ENCODE measurements at regions not wholly inside any gene's neighbourhood (a gene's known extent, or its start where the extent isn't known, plus 50 kb on each side); places are given as distances from the start of the nearest gene placed in this dataset.
"Not testable (repeated sequence)": the region's sequence is repeated elsewhere in the genome, so short reads cannot be mapped to it uniquely, and the experiment has no call there.

GRCh38 chr10:53331460-53331859 lies 558.9 kb upstream of the MBL2 start:
- Histone ChIP-seq H3K9me3 (ENCODE audit: low read depth) (no peaks in the 10 kb centered on the region), H3K4me1 (ENCODE audit: low read depth) (no peaks in the 10 kb centered on the region)
- TF ChIP-seq CTCF (IDR thresholded peaks at IDR 0.05; ENCODE audit: low read depth, low read length), result no peak

GRCh38 chr10:53326401-53327305 lies 554.1 kb upstream of the MBL2 start:
- not testable (repeated sequence) for H3K9me3 ChIP-seq (ENCODE audit: low read depth); H3K36me3 ChIP-seq; H3K27ac ChIP-seq; DNase-seq (ENCODE audit: low read depth in 1 of 2, low spot score in 1 of 2); H3K4me1 ChIP-seq (ENCODE audit: low read depth); H3K27me3 ChIP-seq; H3K4me3 ChIP-seq

More at GRCh38 chr10:53331460-53331859, 558.9 kb upstream of the MBL2 start:
- no peaks in the 10 kb centered on the region for H3K27me3 ChIP-seq
- no peaks in the 10 kb centered on the region for H3K36me3 ChIP-seq
- H3K4me3 ChIP-seq, result no peak overlapping the region
- DNase-seq (ENCODE audit: low read depth in 1 of 2, low spot score in 1 of 2), result no peak
- no peak overlapping the region for H3K27ac ChIP-seq

- Histone ChIP-seq H3K4me1 (ENCODE audit: low read depth) (no peaks in the 10 kb centered on the region), H3K36me3 (no peaks in the 10 kb centered on the region), H3K27me3 (no peaks in the 10 kb centered on the region), H3K9me3 (ENCODE audit: low read depth) (no peaks in the 10 kb centered on the region), H3K27ac (no peak overlapping the region), H3K4me3 (no peak overlapping the region)
- no peak for TF ChIP-seq CTCF (IDR thresholded peaks at IDR 0.05; ENCODE audit: low read depth, low read length)
- DNase-seq (ENCODE audit: low read depth in 1 of 2, low spot score in 1 of 2), result no peak
Measured at GRCh38 chr10:53325066-53325465, 552.5 kb upstream of the MBL2 start.

GRCh38 chr10:53315709-53316108 lies 543.1 kb upstream of the MBL2 start:
- Histone ChIP-seq H3K4me3 (no peak overlapping the region), H3K27me3 (no peaks in the 10 kb centered on the region), H3K36me3 (no peaks in the 10 kb centered on the region), H3K4me1 (ENCODE audit: low read depth) (peaks cover 9% of the 10 kb centered on the region), H3K9me3 (ENCODE audit: low read depth) (no peaks in the 10 kb centered on the region), H3K27ac (no peak overlapping the region)
- no peak for TF ChIP-seq CTCF (IDR thresholded peaks at IDR 0.05; ENCODE audit: low read depth, low read length)
- DNase-seq (ENCODE audit: low read depth in 1 of 2, low spot score in 1 of 2), result no peak

GRCh38 chr10:53314876-53315275 lies 542.3 kb upstream of the MBL2 start:
- no peaks in the 10 kb centered on the region for H3K36me3 ChIP-seq
- no peak for TF ChIP-seq CTCF (IDR thresholded peaks at IDR 0.05; ENCODE audit: low read depth, low read length)
- H3K9me3 ChIP-seq (ENCODE audit: low read depth), result no peaks in the 10 kb centered on the region
- DNase-seq (ENCODE audit: low read depth in 1 of 2, low spot score in 1 of 2), result peak; percentile 72 to 90
- peaks cover 9% of the 10 kb centered on the region for H3K4me1 ChIP-seq (ENCODE audit: low read depth)
- H3K4me3 ChIP-seq, result no peak overlapping the region
- no peak overlapping the region for H3K27ac ChIP-seq
- no peaks in the 10 kb centered on the region for H3K27me3 ChIP-seq

- no peaks in the 10 kb centered on the region for H3K27me3 ChIP-seq
- no peak overlapping the region for H3K27ac ChIP-seq
- no peaks in the 10 kb centered on the region for H3K9me3 ChIP-seq (ENCODE audit: low read depth)
- TF ChIP-seq CTCF (IDR thresholded peaks at IDR 0.05; ENCODE audit: low read depth, low read length), result no peak
- no peaks in the 10 kb centered on the region for H3K36me3 ChIP-seq
- no peak for DNase-seq (ENCODE audit: low read depth in 1 of 2, low spot score in 1 of 2)
- H3K4me1 ChIP-seq (ENCODE audit: low read depth), result no peaks in the 10 kb centered on the region
- H3K4me3 ChIP-seq, result no peak overlapping the region
Measured at GRCh38 chr10:53298443-53298842, 525.9 kb upstream of the MBL2 start.
